HG03520 (cell line): ENCODE measurements at regions not wholly inside any gene's neighbourhood (a gene's known extent, or its start where the extent isn't known, plus 50 kb on each side); places are given as distances from the start of the nearest gene placed in this dataset.
"Not testable (repeated sequence)": the region's sequence is repeated elsewhere in the genome, so short reads cannot be mapped to it uniquely, and the experiment has no call there.

Experiments
- ATAC-seq: cut with Tn5 transposase; IDR thresholded peaks from one replicate; pipeline ENCODE4 v1.9.1; 2021; ENCODE audit warnings: mild to moderate bottlenecking, moderate library complexity; ENCODE audit not compliant: unreplicated experiment

- no peak for ATAC-seq
These were observed 67.0 kb upstream of the EDEM3 start for GRCh38 chr1:184821658-184822057.

- no peak for ATAC-seq
These were observed 66.3 kb upstream of the EDEM3 start for GRCh38 chr1:184820956-184821355.

GRCh38 chr1:184820218-184820750, 65.6 kb upstream of the EDEM3 start:
- no peak for ATAC-seq

- no peak for ATAC-seq
These were observed 64.0 kb upstream of the EDEM3 start for GRCh38 chr1:184818646-184819045.

GRCh38 chr1:184817003-184817402, 62.3 kb upstream of the EDEM3 start:
- not testable (repeated sequence) for ATAC-seq

GRCh38 chr1:184813528-184814089, 59.0 kb upstream of the EDEM3 start:
- ATAC-seq: no peak

- no peak for ATAC-seq
These were observed 56.9 kb upstream of the EDEM3 start for GRCh38 chr1:184811439-184812111.

- no peak for ATAC-seq
These were observed 56.2 kb upstream of the EDEM3 start for GRCh38 chr1:184810735-184811343.

GRCh38 chr1:184806296-184806721, 51.7 kb upstream of the EDEM3 start:
- no peak for ATAC-seq

GRCh38 chr1:184805667-184806295, 51.1 kb upstream of the EDEM3 start:
- peak; percentile 89 for ATAC-seq
